HG02973 (cell line): ENCODE measurements at regions not wholly inside any gene's neighbourhood (a gene's known extent, or its start where the extent isn't known, plus 50 kb on each side); places are given as distances from the start of the nearest gene placed in this dataset.

ENCODE experiments used
- ATAC-seq: cut with Tn5 transposase; IDR thresholded peaks from one replicate; pipeline ENCODE4 v1.9.1; 2021; ENCODE audit warnings: moderate library complexity; ENCODE audit not compliant: unreplicated experiment

DNA sequence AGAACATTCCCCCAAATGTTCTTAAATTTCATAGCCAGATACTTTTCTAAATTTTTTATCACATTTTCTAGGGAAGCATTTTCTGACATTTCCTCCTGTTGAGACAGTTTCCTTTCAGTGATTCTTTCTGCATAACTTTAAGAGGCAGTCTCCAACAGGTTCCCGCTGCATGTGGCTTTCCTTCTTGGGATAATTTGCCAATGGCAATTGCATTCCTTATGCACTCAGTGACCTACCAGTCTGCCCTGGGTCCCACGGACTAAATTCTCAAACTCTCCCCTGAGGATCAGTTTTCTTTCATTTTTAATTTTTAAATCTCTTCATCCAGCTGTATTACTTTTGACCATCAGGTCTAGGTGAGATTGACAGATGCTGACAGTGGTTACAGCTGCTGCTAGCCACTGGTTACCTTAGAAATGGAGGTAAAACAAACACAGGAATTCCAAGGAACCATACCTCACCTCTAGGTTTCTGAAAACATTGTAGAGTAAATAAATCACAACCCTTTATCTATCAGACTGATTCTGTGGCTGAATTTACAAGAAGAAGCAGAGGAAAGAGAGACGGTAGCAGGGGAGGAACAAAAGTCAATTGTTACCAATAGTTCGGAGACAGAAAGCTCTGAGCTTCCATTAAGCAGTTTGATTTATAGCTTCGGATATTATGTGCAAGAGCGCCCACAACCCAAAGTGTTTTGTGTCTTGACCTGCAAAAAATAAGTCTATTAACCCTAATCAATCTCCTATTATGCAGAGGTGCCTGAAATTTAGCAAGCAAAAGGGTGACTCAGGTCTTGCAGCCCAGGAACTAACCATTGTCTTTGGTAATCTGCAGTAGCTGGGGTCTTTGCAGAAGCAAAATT is 216.0 kb downstream of the PMP22 start:
- no peak for ATAC-seq

DNA sequence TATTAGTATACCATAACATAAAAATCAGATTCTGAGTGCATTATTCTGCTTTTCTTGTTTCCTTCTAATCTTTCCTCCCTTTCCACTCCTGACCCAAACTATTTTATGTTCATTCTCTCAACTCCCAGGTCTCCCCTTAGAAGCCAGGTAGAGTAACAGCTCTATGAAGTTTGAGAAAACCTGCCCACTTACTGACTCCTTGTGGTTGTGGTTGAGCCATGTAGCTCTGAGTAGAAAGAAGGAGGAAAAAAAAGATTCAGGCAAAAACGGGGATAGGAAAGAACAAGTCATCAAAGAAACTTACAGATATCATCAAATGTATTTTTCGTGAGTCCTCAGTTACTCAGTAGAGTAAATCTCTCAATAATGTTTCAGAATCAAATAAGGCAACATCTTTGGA is 216.7 kb downstream of the PMP22 start:
- ATAC-seq: no peak

GRCh38 chr17:15042311-15042710 is 222.8 kb downstream of the PMP22 start:
- ATAC-seq: no peak

DNA sequence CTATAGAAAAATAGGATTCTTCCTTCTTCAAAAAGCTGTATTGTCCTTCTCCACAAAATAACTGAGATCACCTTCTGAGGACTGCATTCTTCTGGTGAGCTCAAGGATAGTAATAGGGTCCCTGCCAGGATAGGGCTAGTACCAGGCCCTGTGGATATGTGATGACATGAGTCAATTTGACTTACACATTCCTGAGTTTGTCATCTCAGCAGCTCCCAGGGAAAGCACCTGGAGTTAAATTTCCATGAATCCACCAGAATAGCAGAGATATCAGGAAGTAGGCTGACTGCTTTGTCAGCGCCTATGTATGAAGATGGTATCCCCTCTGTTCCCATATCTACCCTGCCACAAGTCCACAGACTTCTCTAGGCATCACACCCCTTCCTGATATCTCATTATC is 225.8 kb downstream of the PMP22 start:
- no peak for ATAC-seq

DNA sequence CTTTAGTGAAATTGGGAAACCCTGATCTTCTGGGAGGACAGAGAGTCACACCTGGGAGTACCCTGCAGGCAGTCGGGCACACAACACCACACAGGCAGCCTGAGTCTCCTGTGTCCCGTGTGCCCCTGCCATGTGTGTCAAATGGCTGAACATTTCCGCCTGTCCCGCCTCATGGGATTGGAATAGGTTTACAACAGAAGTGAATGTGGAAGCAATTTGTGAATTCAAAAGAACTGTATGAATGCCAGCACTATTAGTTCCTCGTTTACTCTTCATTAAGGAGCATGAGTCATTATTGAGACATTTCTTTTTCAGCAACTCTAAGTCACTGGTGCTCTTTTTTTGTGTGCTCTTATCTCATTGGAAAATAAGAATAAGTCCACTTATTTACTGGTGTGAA is 226.5 kb downstream of the PMP22 start:
- ATAC-seq: no peak

- ATAC-seq: no peak
Measured at GRCh38 chr17:15036238-15036637, 228.9 kb downstream of the PMP22 start.

DNA sequence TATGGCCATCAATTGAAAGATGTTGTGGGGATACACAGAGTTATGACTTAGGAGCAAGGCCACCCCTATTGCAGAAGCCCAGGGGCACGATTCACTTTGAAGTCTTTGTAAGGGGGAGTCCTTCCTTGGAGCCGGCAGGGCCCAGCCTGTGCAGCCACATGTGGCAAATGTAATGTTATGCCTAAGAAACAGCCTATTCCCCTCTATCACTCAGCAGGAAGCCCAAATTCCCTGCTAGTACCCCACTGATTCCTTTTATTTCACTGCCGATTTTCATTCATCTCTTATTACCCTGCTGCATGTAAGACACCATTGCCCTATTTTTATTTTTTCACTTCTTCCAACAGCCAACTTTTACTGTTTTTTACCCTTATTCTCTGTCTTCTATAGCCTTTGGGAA is 233.2 kb downstream of the PMP22 start:
- ATAC-seq: no peak

- no peak for ATAC-seq
Measured at GRCh38 chr17:15029469-15029868, 235.7 kb downstream of the PMP22 start.

DNA sequence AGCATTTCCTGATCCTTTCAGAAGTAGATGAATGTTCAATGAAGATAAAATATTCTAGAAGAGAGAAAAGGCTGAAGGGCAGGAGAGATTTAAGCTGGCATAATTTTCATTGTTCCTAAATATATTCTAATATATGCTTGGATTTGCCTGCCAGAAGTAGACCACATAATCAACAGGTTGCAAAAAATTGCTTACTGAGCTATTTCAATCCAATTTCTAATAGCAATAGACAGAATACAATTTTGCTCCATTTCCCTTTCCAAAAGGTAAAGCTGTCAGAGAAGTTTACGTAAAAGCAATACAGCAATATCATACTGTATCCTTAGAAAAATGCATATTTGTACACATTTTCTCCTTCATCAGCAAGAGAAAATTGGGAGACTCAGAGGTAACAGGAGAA is 237.3 kb downstream of the PMP22 start:
- no peak for ATAC-seq

- ATAC-seq: no peak
Measured at GRCh38 chr17:15026088-15026487, 239.0 kb downstream of the PMP22 start.

DNA sequence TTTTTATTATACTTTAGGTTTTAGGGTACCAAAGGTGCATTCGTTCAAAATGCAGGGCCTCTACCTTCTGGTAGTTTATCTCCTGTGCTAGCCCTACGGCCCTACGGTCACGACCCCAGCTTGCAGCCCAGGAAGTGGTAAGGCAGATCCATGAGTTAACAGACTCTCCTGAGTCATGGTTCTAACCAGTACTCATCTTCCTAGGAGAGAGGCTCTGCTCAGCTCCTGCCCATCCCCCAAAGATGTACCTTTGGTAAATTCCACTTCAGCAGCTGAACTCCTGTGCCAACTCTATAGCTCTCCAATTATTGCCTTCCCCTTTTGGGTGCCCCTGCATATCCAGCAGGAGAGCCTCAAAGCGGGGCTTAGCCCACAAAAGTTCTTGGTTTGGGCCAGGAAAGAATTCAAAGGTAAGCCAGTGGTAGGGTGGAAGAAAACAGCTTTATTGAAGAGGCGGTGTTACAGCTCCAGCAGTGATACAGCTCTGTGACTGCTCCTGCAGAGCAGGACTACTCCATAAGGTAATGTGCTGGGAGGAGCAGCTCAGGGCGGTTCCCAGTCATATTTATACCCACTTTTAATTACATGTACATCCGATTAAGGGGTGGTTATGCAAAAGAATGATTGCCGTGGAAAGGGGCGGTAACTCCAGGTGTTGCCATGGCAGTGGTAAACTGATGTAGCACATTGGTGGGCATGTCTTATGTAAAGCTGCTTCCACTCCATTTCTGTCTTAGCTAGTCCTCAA is 241.4 kb downstream of the PMP22 start:
- ATAC-seq: no peak

DNA sequence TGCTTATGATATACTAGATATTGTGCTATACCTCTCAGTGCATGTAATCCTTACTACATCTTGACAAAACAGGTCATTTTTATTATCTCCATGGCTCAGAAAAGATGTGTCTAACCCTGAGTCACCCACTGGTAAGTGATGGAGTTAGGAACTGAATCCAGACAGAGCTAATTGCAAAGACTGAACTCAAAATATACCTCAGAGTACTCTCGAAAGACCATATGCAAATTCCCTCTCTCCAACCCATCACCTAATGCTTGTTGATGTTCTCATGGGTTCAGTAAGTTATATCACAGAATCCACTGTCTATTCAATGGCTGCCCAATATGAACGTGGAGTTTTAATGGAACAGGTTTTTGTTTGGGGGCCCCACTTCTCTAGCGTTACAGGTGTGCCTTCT is 246.0 kb downstream of the PMP22 start:
- no peak for ATAC-seq

DNA sequence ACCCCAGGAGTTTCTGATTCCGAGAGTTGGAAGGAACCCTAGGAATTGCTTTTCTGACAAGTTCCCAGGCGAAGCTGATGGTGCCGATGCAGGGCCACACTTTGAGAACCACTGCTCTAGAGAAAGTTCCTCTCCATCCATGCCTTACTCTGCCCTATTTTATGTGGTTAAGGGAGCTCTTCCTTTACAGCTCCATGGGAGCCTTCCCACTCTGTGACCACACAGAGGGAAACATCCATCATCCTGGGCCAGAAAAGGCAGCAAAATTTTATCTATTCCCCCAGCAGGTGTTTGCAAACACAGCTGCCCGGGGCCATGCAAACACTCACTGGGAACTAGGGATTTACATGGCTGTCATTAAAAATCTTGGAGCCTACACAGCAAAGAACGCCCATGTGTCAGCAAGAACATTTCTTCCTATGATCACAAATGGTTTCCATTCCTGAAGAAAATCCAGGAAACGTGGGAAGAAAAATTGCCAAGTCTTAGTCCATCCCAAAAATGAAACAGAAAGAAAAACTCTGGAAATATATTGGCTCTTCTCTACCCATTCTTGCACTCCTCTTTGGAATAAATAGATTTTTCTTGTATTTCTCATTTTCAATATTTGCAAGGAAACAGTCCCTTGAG is 252.7 kb downstream of the PMP22 start:
- ATAC-seq: no peak

GRCh38 chr17:15009087-15009486 is 256.0 kb downstream of the PMP22 start:
- ATAC-seq: no peak

GRCh38 chr17:15007147-15007553 is 258.0 kb downstream of the PMP22 start:
- ATAC-seq: no peak

DNA sequence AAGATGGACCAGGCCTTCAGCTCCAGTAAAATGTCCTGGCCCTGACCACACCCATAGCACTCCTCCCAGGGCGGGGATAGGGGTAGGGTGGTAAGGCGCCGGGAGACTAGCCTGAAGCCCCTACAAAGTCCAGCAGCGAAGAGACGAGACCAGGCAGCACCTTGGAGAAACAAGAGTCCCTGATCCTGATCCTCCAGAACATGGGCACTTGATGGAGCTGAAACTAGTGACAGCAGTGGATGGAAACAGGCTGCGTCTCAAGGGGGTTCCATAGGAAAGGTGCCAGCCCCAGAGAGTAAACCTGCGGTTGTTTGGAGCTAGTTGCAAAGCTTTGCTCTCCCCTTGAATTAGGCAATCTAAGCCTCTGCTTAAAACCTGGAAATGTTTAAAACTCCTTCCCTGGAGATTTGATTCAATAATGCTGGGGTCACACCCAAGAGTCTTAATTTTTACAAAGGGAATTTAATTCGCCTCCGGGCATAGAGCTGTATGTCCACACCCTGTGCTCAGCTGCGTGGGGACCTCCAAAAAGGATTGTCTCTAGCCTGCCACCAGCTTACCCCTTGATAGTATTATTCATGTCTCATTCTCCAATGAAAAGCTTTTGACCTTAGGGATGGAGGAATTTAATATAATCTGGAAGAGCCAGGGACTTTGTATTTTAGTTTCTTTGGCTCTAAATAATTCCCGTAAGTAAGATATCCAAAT is 258.6 kb downstream of the PMP22 start:
- no peak for ATAC-seq

DNA sequence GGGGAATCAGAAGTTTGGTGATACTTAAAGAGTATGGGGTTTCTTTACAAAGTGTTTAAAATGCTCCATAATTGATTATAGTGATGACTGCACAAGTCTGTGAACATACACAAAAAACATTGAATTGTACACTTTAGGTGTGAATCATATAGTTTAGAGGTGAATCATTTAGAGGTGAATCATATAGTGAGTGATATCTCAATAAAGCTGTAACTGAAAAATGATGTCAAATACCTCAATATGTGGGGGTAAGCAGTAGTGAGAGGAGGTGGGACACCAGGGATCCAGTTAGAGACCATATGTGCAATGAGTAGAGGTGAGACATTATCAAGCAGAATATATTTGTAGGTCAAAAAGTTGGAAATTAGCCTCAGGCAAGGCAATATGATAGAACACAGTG is 264.5 kb downstream of the PMP22 start:
- ATAC-seq: no peak

GRCh38 chr17:14997290-14997689 is 267.8 kb downstream of the PMP22 start:
- no peak for ATAC-seq

- no peak for ATAC-seq
Measured at GRCh38 chr17:14986127-14986526, 279.0 kb downstream of the PMP22 start.

- no peak for ATAC-seq
Measured at GRCh38 chr17:14972844-14973243, 292.3 kb downstream of the PMP22 start.

GRCh38 chr17:14971054-14971453 is 294.1 kb downstream of the PMP22 start:
- no peak for ATAC-seq
